ENCODE measurements at regions not wholly inside any gene's neighbourhood (a gene's known extent, or its start where the extent isn't known, plus 50 kb on each side); places are given as distances from the start of the nearest gene placed in this dataset.

DNA sequence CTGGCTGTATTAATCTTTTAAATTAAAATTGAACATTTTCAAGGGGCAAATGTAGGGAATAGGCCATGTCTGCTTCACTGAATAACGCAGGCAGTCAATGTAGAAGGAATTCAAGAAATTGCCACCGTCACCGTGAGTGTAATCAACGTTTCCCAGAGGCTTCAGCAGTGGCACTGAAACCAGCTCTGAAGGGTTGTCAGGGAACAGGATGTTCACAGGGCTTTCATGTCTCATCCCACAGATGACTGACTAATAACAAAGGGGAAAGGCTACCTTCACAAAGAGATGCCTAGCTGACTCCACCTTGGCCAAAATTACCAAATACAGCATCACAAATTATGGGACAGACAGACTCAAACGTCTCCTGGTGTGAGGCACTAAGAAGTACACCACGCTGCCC lies 70.4 kb upstream of the SIMC1 start:
- TF ChIP-seq CTCF (IDR thresholded peaks at IDR 0.05) = no peak
- TF ChIP-seq POLR2A (IDR thresholded peaks at IDR 0.05) = no peak
- TF ChIP-seq POLR2AphosphoS5 (IDR thresholded peaks at IDR 0.05) = no peak
